ENCODE measurements at regions not wholly inside any gene's neighbourhood (a gene's known extent, or its start where the extent isn't known, plus 50 kb on each side); places are given as distances from the start of the nearest gene placed in this dataset.
A peak's percentile ranks its signal among the peaks of the same experiment; 100 is the strongest.

GRCh38 chr6:14876778-14877613 lies 368.9 kb upstream of the JARID2 start (continued):
- TF ChIP-seq NKRF (conservative IDR thresholded peaks at IDR 0.05) = no peak
- no peak for TF ChIP-seq TCF3 (IDR thresholded peaks at IDR 0.05; ENCODE audit: borderline replicate concordance, insufficient read depth, low read depth, low read length)
- TF ChIP-seq ZNF274 (IDR thresholded peaks at IDR 0.05; ENCODE audit: insufficient read depth, insufficient read length) = no peak
- TF ChIP-seq BRCA1 (IDR thresholded peaks at IDR 0.05; ENCODE audit: low read depth, low read length) = no peak
- TF ChIP-seq IKZF1 (conservative IDR thresholded peaks at IDR 0.05) = peak; percentile 98
- TF ChIP-seq SPI1 (IDR thresholded peaks at IDR 0.05; ENCODE audit: borderline replicate concordance, insufficient read depth, low read depth, low read length) = peak; percentile 73
- TF ChIP-seq NRF1 (conservative IDR thresholded peaks at IDR 0.05; ENCODE audit: low read depth, low read length) = no peak
- no peak for TF ChIP-seq CBFB (IDR thresholded peaks at IDR 0.05; ENCODE audit: low read depth)
- no peak for TF ChIP-seq RAD51 (IDR thresholded peaks at IDR 0.05)
- TF ChIP-seq WRNIP1 (IDR thresholded peaks at IDR 0.05; ENCODE audit: borderline replicate concordance, low read depth, low read length) = no peak
- TF ChIP-seq IRF3 (IDR thresholded peaks at IDR 0.05) = no peak
- peak; percentile 74 for TF ChIP-seq ZZZ3 (IDR thresholded peaks at IDR 0.05; ENCODE audit: control insufficient read depth, insufficient read length, low read depth)
- TF ChIP-seq ZBTB40 (IDR thresholded peaks at IDR 0.05; ENCODE audit: borderline replicate concordance) = no peak
- TF ChIP-seq REST (IDR thresholded peaks at IDR 0.05; ENCODE audit: low read depth, low read length) = no peak
- TF ChIP-seq RELB (IDR thresholded peaks at IDR 0.05; ENCODE audit: low read depth) = peak; percentile 97
- no peak for TF ChIP-seq RCOR1 (conservative IDR thresholded peaks at IDR 0.05; ENCODE audit: low read depth, low read length)

Measured in GM12878 (cell line).